GM20431 (cell line): ENCODE measurements at regions not wholly inside any gene's neighbourhood (a gene's known extent, or its start where the extent isn't known, plus 50 kb on each side); places are given as distances from the start of the nearest gene placed in this dataset.

Source experiments
- in situ Hi-C: fragments of 300-500 bp; cut with MseI, MboI; formaldehyde crosslinking; loops from one replicate; pipeline ENCODE4 v1.15.0; 2020; ENCODE audit warnings: low sequenced_read_pairs; ENCODE audit not compliant: unreplicated experiment

DNA sequence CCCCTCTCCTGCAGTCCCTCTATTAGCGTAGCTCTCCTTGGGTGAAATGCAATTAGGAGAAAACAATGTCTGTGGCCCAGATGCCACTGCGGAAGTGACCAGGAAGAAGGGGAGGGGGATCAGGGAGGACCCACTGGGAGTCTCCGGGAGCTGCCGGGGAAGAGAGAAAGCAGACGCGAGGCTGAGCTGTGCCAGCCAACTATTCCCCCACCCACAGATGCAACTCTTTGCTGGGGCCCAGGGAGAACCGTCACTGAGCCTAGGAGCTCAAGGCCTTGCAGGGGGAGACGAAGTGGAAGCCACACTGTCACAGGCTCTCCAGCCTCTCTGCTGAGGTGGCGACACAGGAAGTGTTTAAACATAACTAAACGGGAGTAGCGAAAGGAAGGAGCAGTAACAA is 149.2 kb downstream of the BCOR start:
- in situ Hi-C loops: no loop called here

DNA sequence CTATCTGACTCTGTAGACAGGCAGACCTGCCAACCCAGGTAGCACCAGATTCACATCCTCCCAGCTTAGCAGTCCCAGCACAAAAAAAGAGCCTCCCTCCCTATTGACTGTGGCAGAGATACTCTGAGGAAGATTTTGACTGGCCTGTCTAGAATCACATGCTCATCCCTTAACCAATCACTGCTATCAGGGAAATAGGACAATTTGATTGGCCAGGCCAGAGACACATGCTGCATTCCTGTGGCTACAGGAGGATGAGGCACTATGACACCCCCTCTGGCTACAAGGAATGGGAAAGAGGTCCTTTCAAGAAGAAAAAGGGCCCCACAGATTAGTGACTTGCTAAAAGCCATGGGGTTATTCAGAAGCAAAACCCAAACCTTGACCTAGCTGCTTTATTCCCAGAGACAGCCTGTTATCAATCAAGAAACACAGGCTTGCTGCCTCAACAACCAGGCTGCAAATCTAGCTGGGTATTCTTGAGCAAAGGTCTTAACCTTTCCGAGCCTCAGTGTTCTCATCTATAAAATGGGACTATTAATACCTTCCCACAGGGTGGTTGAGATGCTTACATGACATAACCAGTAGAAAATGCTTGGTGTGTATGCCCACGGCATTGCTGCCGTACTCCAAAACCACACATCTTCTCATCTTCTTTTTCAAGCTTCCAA is 147.6 kb downstream of the BCOR start:
- in situ Hi-C loops: no loop called here

DNA sequence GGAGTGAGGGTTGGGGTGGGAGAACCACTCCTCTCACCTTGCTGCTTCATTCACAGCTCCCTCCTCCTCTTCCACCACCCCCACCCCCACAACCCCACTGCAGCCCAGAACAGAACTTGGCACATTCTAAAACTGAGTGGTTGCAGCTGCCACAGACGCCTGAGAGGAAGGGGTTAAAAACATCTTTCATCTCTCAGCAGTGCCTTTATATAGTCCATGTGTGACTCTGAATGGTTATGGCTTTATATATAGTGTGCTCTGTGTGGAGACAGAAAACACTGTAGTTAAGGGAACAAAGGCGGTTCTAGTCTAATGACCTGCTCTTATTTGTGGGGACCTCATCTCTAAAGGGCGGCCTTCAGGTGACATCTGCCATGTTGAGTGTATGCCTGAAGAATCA is 144.8 kb downstream of the BCOR start:
- in situ Hi-C loops: no loop called here

DNA sequence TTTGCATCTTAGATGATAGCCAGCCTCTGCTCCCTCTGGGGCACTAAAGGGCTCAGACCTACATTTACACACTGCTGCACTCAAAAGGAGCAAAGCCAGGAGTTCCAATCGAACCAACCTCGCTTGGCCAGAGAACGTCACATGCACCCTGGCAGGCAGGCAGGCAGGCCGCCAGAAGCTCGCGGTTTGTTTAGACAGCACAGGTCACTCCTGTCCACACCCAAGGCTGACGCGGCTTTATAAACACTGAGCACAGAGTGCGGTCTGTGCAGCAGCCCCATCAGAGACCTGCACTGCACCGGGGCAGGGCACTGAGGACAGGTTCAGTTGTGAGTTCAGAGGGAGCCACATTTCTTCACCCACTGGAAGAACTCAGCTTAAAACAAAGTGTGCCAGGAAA is 143.9 kb downstream of the BCOR start:
- in situ Hi-C loops: no loop called here

DNA sequence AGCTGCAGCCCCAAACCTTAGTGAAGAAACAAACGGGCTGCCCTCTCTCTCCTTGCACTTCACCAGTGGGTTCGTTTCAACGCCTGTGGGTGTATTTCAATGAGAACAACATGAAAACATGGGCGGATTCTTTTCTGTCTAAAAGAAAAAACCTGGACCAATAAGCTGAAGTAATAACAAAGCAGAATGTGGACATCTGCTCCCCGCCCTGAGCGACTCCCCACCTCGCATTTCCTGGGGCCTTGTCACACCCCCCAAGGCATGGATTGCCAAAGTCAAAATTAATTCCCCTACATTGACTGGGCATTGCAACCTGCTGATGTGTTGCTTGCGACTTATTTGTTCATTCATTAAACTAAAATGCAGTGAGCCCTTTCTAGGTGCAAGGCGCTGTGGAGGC is 142.9 kb downstream of the BCOR start:
- in situ Hi-C loops: no loop called here

DNA sequence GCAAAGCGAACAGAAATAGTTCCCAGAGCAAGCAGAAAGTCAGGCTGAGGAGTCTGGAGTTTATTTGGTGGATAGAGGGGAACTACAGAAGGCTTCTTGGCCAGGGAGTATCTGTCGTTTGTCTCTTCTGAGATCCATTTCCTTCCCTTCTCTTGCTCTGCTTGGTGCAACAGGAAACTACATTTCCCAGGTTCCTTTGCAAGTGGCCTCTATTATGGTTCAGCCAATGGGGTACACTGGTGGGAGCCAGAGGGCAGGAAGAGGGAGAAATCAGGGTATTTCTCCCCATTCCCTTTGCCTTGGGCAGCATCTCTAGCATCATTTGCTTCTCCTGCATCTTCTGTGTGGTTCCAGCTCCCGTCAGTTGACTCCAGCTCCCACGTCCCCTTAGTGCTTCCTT is 142.1 kb downstream of the BCOR start:
- in situ Hi-C loops: no loop called here

DNA sequence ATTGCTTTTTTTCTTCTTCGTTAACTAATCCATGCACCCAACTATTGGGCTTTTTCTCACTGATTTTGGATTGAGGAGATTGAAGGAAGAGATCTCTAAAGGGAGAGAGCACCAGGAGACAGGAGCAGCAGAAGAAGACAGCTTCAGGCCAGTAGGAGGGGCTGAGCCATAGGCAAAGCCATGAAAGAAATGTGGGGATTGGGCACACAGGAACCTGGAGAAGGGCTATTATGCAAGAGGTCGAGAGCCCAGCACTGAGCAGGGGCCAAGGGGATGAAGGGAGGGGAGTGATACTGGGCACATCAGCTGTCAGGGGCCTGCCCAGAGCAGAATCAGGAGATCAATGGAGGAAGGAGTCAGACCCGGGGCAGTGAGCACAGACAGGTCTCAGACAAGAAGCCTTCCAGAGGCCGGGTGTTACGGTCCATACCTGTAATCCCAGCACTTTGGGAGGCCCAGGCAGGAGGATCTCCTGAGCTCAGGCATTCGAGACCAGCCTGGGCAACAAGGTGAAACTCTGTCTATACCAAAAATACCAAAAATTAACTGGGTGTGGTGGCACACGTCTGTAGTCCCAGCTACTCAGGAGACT is 140.9 kb downstream of the BCOR start:
- in situ Hi-C loops: no loop called here

DNA sequence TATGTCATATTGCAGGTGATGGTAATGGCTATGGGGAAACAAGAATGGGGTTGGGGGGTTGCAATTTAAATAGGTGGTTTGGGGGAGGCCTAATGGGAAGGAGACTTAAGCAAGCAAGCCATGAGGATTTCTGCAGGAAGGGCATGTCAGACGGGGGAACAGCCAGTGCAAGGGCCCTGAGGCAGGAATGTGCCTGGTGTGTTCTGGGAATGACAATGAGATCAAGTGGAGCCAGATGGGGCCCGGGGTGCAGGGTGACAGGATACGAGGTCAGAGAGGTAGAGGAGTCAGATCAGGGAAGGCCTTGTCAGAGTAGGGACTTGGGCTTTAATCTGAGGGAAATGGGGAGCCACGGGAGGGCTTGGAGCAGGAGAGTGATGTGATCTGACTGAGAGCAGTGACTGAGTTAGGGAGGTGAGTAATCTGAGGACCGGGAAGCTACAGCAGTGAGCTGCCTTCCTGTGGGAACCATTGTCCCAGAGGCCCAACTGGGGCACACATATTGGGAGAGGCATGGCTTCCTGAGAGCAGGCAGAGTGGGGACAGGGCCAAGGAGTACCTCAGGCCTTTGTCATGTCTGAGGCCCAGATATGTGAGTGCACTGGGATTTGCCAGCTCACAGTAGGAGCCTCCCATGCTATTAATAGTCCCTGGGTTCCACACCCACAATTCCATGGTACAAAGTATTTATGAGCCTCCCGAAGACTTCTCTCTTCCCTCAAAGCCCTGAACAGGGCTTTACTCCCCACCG is 139.8 kb downstream of the BCOR start:
- in situ Hi-C loops: no loop called here

DNA sequence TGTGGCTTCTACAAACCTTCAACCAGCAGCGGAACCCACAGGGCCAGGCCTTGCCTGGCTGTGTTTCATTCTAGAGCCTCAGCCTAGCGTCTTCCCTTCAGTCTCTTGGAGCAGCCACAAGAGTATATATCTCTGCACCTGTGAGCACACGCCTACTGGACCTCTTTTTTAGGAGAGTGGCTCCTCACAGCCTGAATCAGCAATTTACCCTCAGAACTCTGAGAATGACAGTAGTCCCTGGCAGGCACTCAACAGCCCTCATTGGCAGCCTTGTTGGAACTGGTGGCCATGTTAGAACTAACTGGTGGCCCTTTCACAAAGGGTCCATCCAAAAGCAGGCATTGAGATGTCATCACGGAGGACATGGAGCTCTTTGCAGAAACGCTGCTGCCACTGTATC is 138.9 kb downstream of the BCOR start:
- in situ Hi-C loops: no loop called here

DNA sequence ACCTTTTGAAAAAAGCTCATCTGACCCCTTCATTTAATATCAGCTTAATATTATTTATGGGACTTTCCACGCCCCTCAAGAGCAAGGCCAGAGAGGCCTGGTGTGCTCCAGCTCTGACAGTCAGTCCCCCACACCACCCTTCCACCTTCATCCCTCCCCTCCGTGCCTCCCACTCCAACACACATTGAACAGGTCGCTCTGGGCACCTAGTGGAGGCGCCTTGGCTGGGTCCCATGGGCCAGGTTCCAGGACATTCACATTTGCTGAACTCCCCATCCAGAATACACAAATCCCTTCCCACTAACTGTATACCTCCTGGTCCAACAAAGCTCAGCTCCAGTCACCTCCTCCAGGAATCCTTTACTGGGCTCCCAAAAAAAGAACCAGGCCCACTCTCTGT is 137.5 kb downstream of the BCOR start:
- in situ Hi-C loops: no loop called here

DNA sequence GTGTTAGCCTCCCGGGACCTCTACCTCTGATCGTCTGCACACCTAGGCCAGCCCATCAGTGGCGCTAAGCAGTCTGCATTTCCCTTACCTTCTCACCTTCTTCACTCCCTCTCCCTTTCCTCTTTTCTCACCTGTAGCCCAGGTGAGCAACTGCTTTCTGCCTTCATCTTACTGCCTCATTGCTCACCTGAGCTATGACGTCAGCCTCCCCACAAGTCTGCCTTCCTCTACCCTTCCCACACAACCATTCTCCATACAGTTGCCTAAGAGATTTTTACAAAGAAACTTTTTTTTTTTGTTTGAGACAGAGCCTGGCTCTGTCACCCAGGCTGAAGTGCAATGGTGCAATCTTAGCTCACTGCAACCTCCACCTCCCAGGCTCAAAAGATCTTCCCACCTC is 136.3 kb downstream of the BCOR start:
- in situ Hi-C loops: no loop called here

DNA sequence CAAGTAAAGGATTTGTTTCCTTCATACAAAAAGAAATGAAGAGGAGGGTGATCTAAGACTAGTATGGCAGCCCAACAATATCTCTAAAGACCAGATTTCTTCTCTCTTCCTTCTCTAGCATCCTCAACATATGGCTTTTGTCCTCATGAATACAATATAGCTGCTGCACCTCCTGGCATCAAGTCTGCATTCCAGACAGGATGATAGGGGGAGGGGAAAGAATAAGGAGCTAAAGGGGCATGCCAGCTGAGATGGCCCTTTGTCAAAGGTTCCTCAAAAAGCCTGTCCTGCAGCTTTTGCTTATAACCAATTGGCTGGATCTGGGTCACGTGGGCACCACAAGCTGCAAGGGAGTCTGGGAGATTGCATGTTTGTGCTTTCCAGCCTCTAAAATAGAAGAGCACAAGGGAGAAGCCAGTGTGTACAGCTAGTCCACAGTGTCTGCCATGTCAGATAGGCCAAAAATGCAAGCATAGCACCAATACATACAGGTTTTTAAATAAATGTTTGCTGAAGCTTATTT is 132.6 kb downstream of the BCOR start:
- in situ Hi-C loops: no loop called here

DNA sequence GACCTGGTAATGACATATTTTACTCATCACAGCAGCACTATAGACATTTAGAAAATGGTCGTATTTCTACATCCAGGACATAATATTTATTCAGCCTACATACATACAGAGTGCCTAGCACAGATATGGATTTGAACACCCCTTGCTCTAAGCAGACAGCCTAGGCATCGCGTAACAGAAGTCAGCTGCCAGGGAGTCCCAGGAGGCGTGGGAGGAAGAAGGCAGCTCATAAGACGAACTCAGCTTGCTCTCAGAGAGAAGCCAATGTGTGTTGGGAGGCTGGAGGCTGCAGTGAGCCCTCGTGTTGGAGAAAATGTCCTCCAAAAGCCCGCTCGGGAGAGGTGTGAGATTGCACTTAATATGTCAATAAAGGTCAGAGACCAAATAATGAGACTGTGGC is 131.6 kb downstream of the BCOR start:
- in situ Hi-C loops: no loop called here

DNA sequence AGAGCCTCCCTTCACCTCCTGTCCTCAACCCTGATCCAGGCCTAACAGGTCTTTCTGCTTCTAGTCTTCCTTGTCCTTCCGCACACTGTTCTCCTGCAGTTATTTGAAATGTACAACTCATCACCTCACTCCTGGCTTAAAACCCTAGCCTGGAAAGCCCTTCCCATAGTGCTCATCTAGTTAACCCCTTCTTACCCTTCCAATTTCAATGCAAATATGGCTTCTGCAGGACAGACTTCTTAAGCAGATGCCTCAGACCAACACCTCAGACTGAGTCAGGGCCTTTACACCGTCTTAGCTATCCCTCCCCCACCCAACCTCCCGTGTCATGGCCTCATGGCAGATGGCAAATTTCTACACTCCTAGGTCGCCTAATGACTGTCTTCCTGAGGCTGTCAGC is 130.4 kb downstream of the BCOR start:
- in situ Hi-C loops: no loop called here

DNA sequence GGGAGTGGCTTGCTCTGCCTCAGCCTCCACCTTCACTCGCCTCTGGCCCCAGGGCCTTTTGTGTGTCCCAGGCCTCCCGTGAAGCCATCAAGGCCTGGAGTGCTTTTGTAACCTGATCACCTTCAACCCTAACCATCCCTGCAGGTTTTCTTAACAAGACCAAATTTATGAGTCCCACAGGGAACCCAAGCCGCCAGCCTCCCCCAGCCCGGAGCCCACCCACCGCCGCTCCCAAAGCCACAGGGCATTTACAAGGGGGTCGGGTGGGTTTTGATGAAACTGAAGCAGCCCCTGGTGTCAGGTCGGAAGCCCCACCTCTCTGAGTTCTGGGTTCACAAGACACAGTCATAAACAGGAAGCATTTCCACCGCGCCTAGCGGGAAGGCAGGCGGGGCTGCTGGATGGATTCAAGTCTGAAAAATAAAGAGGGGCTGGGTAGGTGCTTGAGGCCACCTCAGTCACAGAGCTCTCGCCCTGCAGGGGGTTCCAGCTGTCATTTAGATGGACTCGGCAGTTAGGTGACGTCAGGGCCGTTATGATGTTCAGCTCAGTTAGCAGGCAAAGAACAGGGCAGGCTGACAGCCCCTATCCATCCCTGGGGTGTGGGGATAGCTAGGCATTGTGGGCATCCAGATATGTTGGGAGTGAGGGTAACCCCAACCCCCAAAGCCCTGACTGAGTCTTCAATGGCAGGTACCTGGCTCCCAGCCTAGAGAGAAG is 128.5 kb downstream of the BCOR start:
- in situ Hi-C loops: no loop called here

DNA sequence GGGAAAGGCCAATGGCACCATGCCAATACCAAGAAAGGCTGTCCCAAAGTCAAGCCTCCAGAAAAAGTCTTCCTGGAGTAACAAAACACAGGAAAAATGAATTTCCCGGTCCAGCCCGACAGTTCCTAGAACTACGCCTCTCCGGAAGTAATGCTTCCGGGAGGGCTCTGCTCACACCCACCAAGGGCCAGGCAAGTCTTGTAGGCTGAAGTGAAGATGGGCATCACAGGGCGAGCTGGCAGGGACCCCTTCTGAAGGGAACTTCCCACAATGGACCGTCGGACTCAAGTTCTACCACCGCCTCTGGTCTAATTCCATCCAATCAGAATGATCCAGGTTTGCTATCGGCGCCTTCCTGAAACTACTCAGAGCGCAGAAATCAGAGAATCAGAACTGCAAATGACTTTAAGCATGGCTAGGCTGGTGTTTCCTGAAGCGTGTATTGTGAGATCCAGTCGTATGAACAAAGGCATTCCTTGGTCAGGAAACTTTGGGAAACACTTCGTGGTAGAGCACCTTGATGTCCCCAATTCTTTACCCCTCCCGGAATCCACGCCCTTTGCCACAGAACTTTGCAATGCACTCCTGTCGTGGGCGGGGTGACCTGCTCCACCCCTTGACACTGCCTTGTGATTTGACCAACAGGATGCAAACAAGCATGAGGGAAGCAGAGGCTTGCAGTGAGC is 127.8 kb downstream of the BCOR start:
- in situ Hi-C loops: no loop called here

DNA sequence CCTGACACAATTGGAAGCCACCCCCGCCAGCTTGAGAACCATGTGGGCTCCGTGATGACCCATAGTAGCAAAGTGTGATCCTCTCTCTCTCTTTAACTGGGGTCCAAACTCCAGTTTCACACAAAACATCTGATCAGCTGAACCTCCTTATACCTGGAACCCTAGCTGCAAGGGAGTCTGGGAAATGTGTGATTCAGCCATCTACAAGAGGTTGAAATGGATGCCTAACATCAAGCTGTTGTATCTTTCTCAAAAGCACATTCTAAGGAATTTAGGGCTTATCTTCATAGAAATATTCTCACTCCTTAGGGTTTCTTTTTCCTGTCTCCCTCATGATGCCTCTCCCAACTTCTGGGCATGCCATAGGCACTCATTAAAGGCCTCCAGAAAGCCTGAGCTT is 126.0 kb downstream of the BCOR start:
- in situ Hi-C loops: no loop called here

DNA sequence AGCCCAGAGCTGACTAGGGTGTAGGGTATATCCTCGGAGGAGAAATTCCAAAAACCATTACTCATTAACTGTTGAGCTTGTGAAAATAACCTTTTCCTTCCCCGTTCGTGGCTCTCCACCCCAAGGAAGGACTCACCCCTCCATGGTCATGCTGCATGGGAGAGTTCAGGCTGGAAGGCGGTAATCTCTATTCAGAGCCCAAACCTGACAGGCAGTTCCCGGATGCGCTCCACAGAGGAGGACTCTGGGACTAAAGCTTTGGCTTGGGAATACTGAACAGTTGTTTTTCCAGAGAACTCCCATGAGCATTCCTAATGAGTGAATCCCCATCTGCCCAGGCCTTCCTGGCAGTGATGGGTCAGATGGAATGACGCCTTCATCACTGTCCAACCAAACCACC is 125.4 kb downstream of the BCOR start:
- in situ Hi-C loops: no loop called here

DNA sequence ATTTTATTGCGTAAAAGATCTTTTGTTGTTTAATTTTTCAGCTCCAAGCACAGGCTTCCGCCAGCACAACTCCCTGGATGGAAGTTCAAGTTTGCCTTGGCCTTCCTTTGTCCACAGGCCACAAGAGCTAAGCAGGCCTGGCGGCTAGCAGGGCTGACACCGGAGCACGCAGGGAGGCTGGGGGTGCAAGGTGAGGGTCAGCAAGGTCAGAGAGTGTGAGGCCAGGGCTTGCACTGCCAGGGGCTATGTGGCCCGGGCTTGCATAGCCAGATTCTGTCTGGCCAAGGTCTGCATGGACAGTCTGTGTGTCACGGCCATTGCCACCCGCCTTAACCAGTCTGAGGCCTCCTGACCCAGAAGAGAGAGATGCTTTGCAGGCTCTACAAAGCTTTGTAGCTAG is 123.9 kb downstream of the BCOR start:
- in situ Hi-C loops: no loop called here

DNA sequence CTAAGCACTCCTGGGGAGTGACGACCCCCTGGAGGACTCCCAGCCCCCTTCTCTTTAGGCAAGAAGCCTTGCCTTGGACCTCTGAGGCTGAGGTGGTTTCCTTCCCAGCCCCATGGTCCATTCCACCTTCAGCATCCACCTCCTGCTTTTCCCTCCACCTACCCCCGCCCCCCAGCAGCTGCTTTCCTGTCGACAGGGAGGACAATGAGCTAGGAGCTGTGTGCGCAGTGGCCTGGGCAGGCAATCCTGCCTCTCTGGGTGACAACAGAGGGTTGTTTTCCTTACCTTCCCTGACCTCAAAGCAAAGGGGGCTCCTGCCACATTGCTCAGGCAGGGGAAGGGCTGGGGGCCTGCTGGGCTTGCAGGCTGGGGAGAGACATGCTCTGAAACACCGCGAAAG is 123.5 kb downstream of the BCOR start:
- in situ Hi-C loops: no loop called here
